Loucy (cell line): ENCODE measurements at regions not wholly inside any gene's neighbourhood (a gene's known extent, or its start where the extent isn't known, plus 50 kb on each side); places are given as distances from the start of the nearest gene placed in this dataset.

Source experiments
- CTCF ChIP-seq: fragments of 200-600 bp; sonication (generic); conservative IDR thresholded peaks from 2 replicates; pipeline ENCODE4 v1.5.1; 2014; ENCODE audit warnings: mild to moderate bottlenecking, antibody characterized with exemption, low read length
- EZH2phosphoT487 ChIP-seq: fragments of 200-600 bp; IDR thresholded peaks from 2 replicates; pipeline ENCODE4 v1.6.1; 2018; ENCODE audit warnings: antibody characterized with exemption, mild to moderate bottlenecking, moderate library complexity, borderline replicate concordance

GRCh38 chr9:91061506-91061905 is 259.9 kb downstream of the SYK start:
- TF ChIP-seq CTCF, result no peak
- no peak for TF ChIP-seq EZH2phosphoT487
